GM19351 (cell line): ENCODE measurements at regions not wholly inside any gene's neighbourhood (a gene's known extent, or its start where the extent isn't known, plus 50 kb on each side); places are given as distances from the start of the nearest gene placed in this dataset.

Source experiments
- ATAC-seq: cut with Tn5 transposase; IDR thresholded peaks from one replicate; pipeline ENCODE4 v1.9.1; 2021; ENCODE audit warnings: mild to moderate bottlenecking, moderate library complexity; ENCODE audit not compliant: unreplicated experiment

- no peak for ATAC-seq
Measured at GRCh38 chr10:121167534-121168243, 316.5 kb downstream of the WDR11 start.

- ATAC-seq: no peak
Measured at GRCh38 chr10:121168545-121169216, 317.5 kb downstream of the WDR11 start.

- no peak for ATAC-seq
Measured at GRCh38 chr10:121169406-121169805, 318.2 kb downstream of the WDR11 start.

GRCh38 chr10:121171825-121172787, 320.9 kb downstream of the WDR11 start:
- no peak for ATAC-seq

GRCh38 chr10:121179006-121179405, 327.8 kb downstream of the WDR11 start:
- ATAC-seq: no peak

GRCh38 chr10:121182219-121182618, 331.1 kb downstream of the WDR11 start:
- ATAC-seq: no peak

GRCh38 chr10:121183236-121183635, 332.1 kb downstream of the WDR11 start:
- ATAC-seq: no peak

GRCh38 chr10:121183707-121184106, 332.5 kb downstream of the WDR11 start:
- no peak for ATAC-seq

GRCh38 chr10:121185816-121186455, 334.8 kb downstream of the WDR11 start:
- ATAC-seq: no peak

GRCh38 chr10:121187391-121187790, 336.2 kb downstream of the WDR11 start:
- ATAC-seq: no peak

GRCh38 chr10:121188005-121188404, 336.8 kb downstream of the WDR11 start:
- ATAC-seq: no peak

- ATAC-seq: no peak
Measured at GRCh38 chr10:121189066-121189465, 337.9 kb downstream of the WDR11 start.

GRCh38 chr10:121194696-121195523, 343.7 kb downstream of the WDR11 start:
- no peak for ATAC-seq

GRCh38 chr10:121195524-121195910, 344.4 kb downstream of the WDR11 start:
- no peak for ATAC-seq

GRCh38 chr10:121199081-121199480, 347.9 kb downstream of the WDR11 start:
- no peak for ATAC-seq

GRCh38 chr10:121205625-121206024, 354.5 kb downstream of the WDR11 start:
- ATAC-seq: no peak

- no peak for ATAC-seq
Measured at GRCh38 chr10:121211446-121211845, 360.3 kb downstream of the WDR11 start.

GRCh38 chr10:121213437-121213836, 362.3 kb downstream of the WDR11 start:
- ATAC-seq: no peak

GRCh38 chr10:121216295-121216694, 365.1 kb downstream of the WDR11 start:
- ATAC-seq: no peak

GRCh38 chr10:121216721-121217181, 365.6 kb downstream of the WDR11 start:
- ATAC-seq: no peak
